M059J (cell line): ENCODE measurements at regions not wholly inside any gene's neighbourhood (a gene's known extent, or its start where the extent isn't known, plus 50 kb on each side); places are given as distances from the start of the nearest gene placed in this dataset.
A peak's percentile ranks its signal among the peaks of the same experiment; 100 is the strongest.

Experiments used
- DNase-seq: peaks from one replicate; pipeline ENCODE4 v3.0.0-alpha.2; 2012; ENCODE audit warnings: low read depth

DNA sequence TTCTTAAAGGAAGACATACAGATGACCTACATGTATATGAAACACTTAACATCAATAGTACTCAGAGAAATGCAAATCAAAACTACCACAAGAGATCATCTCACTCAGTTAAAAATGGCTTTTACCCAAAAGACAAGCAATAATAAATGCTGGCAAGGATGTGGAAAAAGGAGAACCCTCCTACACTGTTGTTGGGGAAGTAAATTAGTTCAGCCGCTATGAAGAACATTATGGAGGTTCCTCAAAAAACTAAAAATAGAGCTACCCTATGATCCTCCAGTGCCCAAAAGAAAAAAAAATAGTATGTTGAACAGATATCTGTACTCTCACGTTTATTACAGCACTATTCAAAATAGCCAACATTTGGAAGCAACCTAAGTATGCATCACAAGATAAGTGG lies 1579.4 kb upstream of the TMEFF2 start:
- DNase-seq: no peak

DNA sequence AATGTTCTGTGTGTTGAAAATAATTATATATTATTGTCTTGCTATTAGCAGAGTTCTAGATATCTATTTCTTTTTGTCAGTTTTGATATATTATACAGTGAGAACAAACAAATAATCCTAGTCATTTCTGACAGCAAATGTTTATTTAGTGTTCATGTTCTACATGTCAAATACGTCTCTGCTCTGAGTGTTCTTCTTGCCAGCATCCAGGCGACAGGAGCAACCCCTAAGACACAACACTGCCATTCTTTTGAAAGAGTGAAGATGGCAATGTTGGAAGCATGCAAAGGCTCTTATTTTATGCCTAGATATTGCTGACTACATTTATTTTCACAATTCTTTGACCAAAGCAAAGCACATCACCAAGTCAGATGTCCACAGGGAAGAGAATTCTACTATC lies 1556.6 kb upstream of the TMEFF2 start:
- DNase-seq: no peak

DNA sequence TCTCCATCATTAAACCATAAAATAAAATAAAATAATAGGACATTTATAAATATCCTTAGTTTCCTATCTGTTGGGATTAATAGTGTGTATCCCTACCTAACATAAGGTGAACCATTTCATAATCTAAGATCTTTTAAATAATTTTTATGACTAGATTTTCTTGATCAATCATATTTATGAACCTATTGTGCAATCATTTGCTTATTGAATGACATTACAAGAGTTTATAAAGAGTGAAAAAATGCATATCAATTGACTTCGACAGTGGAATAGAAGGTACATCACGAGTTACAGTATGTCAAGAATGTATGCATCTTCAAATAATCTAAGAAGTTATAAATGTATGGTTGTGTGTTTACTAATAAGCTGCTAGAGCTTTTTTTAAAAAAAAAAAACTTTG lies 1554.8 kb upstream of the TMEFF2 start:
- DNase-seq: no peak

DNA sequence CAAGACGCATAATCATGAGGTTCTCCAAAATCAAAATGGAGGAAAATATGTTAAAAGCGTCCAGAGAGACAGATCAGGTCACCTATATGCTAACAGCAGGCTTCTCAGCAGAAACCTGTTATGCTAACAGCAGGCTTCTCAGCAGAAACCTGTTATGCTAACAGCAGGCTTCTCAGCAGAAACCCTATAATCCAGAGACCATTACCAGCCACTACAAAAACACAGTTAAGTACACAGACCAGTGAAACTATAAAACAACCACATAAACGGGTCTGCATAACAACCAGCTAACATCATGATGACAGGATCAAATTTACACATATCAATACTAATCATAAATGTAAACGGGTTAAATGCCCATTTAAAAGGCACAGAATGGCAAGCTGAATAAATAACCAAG lies 1548.4 kb upstream of the TMEFF2 start:
- DNase-seq: no peak

DNA sequence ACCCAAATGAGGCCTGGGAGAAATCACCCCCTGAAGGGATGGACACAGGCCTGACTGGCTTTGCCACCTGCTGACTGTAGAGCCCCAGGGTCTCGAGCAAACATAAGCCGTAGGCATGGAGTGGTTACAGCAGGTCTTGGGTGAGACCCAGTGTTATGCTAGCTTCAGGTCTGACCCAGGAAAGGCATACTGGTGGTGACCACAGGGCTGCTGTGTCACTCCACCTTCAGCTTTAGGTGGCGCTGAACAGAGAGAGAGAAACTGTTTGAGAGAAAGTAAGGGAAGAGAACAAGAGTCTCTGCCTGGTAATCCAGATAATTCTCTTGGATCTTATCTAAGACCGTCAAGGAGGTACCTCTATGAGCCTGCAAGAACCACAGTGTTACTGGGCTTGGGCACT lies 1544.2 kb upstream of the TMEFF2 start:
- no peak for DNase-seq

DNA sequence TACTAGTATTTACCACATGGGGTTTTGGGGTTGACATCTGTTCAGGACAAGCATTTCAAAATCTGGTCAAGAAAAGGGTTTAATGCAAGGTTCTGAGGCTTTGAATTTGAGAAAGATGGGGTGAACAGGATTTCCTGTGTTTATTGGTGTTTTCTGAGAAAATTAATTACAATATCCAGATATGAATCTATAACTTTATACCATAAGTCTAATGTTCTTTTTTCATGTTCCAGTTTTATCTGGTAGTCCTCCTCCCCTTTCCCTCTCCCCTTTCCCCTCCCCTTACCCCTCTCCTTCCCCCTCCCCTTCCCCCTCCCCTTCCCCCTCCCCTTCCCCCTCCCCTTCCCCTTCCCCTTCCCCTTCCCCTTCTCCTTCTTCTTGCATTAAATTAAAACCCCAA lies 1518.2 kb upstream of the TMEFF2 start:
- no peak for DNase-seq

DNA sequence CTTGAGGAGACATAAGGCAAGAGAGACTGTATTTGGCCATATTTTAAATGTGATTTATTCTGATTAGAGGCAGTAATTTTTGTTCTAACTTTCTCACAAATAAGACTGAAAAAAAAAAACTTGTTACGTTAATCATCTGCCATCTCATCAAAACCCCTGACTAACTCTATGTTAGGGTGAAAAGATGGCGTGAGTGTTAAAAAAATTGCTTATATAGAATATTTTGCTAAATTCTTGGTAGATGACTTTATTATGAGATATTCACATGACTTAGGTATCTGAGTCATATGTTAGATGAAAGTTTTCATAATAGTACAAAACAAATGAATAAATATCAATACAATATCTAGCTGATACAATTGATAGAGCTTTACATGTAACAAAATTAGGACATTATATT lies 1508.7 kb upstream of the TMEFF2 start:
- DNase-seq: no peak

DNA sequence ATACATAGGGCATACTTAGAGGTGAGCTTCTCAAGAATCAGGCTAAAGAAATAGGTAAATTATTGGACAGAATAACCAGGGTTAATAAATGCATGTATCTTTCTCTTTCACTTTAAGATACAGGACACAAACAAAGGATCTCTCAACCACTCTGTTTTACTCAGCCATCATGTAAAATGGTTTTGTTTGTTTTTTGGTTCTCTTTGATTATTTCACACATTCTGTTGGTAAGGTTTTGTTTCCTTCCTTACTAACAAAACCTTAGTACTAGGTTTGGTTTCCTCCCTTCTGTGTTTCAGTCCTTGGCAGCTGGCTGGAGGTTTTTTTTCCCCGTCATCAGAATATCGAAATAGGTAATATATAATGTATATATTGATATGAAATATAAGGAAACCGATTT lies 1506.8 kb upstream of the TMEFF2 start:
- DNase-seq: no peak

DNA sequence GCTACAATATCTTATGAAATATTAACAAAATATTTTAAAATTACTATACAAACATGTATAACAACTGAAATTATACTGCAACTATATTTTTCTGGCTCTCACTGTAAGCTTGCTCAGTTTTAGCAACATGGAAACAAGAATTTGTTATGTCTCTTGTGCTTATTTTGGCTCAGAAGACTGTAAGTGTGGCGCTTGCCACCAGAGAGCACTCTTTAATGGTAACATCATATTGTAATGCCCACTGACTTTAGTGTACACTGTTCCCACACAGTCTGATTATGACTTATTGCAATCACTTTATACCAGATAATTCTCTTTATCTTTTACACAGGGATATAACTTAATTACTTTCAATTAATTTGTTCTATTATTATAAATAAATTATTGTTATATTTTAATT lies 1500.6 kb upstream of the TMEFF2 start:
- peak; percentile 55 for DNase-seq

DNA sequence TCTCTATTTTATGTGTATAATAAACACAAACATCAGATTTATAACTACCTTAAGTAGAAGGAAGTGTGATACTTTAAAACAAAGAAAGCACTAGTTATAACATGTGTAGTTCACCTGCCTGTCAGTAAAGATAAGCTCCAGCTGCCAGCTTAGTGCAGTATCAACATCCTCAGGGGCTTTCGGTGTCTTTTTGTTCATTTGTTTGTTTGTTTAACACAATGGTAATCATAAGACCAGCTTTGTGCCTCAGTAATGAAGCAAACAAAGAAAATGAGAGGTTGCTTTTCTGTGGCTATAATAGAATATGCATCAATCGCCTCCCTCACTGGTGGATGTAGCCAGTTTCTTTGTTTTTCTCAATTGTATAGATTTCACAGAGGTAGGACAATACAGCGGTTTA lies 1499.0 kb upstream of the TMEFF2 start:
- no peak for DNase-seq

DNA sequence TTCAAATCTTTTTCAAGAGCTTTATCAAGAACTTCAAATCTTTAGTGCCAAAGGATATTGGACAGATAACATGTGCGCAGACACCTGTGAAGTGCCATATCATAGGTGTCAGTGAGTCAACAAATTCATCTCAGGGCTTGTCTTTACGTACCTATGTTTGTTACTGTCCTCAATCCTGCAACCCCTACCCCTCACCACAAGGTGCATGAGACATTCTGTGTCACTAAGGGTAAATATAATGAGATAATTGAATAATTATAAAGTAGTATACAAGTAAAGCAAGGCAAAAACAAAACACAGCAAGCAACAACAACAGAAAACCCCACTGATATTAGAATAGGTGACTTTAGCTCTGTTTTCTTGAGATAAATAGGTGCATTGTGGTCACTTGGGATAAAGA lies 1495.8 kb upstream of the TMEFF2 start:
- no peak for DNase-seq

DNA sequence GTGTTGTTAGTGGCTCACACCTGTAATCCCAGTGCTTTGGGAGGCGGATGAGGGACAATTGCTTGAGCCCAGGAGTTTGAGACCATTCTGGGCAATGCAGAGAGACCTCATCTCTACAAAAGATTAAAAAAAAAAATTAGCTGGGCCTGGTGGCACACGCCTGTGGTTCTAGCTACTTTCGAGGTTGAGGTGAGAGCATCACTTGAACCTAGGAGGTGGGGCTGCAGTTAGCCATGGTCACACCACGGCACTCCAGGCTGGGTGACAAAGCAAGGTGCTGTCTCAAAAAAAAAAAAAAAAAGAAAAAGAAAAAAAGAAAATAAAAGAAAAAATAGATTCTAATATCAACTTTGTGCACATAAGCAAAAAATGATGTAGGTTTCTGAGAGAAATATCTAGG lies 1492.5 kb upstream of the TMEFF2 start:
- DNase-seq: no peak

DNA sequence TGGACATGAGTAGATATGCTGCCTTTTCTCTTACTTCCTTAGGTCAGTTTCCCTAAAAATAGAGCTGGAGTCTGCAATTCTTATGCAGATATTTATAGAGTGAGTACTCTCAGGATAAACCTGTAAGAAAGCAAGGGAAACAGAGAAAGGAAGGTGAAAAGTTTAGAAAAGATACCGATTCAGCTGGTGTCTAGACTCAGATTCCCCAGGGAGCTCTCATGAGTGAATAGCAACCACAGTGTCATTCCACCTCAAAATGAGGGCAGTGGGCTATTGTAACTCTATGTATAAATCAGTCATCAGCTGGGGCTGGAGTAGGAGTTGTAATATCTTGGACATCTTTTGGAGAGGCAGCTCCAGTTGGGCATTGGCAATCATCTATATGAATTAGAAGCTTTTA lies 1485.1 kb upstream of the TMEFF2 start:
- DNase-seq: no peak

DNA sequence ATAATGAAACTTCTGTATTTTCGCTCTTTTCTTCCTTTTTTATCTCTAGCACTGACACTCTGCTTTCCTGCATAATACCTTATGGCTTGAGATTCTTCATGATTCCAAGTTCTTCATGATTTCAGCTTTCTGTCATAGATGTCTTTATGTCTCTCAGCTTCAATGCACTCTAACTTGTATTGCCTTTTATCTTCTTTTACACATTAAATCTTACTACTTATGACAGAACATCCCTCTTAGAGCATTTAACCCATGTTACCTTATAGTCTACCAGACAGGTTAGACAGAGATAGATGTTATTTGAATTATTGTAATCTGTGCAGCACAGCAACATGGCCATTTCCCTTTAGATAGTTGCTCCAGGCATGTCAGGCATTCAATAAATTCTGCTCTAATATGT lies 1475.7 kb upstream of the TMEFF2 start:
- DNase-seq: no peak

DNA sequence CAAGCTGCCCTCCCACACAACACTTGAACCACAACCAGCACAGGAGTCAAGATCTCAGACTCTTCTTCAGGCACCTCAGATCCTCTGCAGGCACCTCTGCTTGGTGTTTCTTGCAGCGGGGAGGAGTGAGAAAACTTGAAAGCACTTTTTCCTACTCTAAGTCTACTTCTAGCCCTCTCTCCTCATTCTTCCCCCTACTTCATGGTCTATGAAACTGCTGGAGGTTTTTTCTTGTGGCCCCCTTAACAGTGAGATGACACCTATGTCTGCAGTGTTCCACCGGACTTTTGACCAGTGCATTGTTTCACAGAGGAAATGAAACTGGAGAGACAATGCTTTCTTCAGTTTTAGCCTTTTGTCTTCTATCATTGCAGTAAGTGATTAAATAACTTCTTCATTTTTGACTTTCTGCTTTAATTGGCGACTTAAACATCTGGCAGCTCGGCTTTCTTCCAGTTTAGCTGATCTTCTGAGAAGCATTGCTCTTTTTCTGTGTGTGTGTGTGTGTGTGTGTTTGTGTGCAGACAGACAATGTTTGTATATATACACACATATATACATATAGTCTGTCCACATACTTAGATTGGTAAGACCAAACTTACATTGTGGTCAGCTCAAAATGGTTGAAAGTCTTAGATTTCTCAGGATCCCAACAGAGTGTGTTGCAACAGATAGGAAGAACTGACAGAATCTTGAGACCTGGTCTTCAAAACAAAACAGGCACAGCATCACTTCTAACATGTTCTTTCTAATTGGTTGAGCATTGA lies 1474.0 kb upstream of the TMEFF2 start:
- DNase-seq: no peak

DNA sequence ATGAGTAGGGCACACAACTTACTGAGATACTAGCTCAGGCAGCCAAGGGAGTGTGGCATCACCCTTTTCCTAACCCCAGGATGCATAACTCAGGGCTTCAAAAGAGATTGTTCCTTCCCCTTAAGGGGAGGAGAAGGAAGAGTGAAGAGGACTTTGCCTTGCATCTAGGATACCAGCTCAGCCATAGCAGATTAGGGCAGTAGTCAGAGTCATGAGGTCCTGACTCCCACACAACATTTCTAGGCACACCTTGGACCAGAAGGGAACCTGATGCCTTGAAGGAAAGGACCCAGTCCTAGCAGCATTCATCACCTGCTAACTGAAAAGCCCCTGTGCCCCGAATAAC lies 1433.2 kb upstream of the TMEFF2 start:
- DNase-seq: no peak

DNA sequence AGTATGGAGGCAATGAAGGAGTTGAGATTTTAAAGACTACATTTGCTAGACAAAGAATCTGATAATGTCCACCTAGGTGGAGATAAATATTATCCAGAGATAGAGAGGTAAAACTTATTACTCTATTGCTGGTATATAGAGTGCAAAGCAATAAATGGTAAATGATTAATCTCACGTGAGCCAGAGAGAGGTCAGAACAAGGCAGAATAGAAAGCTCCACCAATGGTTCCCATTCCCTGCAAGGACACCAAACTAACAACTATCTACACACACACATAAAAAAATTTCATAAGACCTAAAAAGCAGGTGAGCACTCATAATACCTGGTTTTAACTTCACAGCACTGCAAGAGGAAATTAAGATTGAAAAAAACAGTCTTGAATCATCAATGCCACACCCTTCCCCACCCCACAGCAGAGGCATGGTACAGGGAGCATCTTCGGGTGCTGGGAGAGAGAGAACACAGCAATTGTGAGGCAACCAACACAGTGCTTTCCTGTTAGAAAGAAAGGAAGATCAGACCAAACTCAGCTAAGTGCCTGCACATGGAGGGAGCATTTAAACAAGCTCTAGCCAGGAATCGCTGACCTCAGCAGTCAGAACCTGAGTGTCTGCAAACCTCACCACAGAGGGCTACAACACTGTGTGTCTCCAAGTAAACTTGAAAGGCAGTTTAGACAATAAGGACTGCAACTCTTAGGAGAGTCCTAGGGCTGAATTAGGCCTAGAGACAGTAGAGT lies 1432.6 kb upstream of the TMEFF2 start:
- no peak for DNase-seq

DNA sequence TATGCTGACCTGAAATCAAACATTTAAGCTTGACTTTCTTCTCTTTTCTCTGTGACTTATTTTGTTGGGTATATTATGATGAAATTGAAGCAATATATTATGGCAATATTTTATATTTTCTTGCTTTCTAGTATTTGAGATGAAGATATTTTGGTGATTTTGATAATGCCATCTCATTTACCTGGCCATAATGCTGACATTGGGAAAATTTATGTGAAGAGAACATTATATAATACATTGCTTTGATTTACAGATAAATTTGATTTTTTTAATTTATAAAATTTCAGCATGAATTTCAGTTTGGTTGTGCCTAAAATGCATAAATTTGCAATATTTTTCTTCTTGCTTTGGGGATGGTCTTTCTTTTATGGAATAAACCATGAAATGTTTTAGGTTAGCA lies 1413.7 kb upstream of the TMEFF2 start:
- DNase-seq: no peak

DNA sequence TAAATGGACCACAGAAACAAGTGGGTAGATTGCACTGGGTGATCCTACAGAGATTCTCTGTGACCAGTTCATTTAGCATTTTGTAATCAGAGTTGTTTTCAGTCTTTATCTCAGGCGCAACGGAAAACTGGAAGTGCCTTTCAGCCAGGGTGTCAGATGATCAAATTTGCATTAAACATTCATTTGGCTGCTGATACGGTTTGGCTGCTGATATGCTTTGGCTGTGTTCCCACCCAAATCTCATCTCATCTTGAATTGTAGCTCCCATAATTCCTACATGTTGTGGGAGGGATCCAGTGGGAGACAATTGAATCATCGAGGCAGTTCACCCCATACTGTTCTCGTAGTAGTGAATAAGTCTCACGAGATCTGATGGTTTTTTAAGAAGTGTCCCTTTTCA lies 1396.1 kb upstream of the TMEFF2 start:
- DNase-seq: no peak

DNA sequence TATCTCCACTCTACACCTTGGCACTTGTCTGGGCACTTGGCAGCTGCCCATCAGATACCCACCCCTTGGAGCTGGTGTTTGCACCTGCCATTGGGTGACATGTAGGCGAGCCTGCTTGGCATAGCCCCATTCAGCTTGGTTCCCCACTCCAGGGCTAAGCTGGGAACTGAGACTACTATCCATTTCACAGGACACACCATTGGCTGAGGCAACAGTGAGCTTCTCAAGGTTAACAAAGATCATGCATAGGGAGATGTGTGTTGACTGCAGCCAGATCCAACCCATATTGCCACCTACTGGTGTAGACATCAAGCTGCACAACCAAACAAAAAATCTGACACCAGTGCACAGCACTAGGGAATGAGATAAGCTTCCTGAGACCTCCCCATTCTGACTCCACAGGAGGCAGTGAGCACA lies 1389.8 kb upstream of the TMEFF2 start:
- DNase-seq: peak; percentile 32

DNA sequence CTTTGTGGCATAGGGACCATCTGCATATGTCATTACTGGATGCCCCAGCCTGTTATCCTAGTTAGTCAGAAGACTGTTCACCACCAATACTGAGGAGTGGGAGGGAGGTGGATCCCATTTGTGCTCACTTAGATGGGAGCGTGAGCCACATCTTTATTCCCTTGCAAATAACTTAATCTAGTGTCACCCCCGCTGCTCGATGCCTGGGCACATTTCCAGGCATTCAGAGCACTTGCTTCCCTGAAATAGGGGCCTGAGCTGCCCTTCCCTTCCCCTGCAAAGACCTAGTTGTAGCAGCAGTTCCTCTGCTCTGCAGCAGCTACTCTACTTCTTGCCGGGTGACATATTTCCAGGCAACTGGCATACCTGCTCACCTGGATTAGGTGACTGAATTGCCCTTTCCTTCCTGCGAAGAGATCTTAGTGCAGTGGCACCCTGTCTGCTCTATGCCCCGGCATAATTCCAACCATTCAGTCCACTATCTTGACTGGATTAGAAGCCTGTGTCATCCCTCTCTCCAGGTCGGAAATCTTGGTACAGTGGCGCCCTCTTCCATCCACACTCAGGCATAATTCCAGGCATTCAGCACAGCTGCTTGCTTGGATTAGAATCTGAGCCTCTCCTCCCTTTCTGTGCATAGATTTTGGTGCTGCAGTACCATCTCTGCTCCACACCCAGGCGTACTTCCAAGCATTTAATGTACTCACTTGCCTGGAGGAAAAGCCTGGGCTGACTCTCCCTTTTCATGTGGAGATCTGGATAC lies 1389.1 kb upstream of the TMEFF2 start:
- peak; percentile 38 for DNase-seq

DNA sequence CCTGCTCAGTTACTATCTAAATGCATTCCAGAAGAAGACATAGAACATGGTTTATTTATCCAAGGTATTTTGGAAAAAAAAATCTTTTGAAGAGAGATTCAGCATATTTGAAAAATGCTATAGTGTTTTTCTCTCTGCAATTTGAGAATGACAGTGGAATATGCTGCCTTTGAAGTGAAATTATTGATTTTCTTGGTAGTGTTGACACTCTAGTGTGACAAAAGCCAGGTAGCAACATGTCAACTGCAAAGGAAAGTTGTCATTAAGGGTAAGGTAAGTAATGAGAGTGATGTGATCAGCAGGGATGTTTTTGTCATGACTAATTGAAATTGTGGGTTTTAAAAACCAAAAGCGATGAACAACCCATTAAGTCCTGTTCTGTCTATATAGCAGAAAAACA lies 1387.1 kb upstream of the TMEFF2 start:
- DNase-seq: peak; percentile 9
